ENCODE measurements at regions not wholly inside any gene's neighbourhood (a gene's known extent, or its start where the extent isn't known, plus 50 kb on each side); places are given as distances from the start of the nearest gene placed in this dataset.

- Histone ChIP-seq H3K27me3 (ENCODE audit: insufficient read depth, poor library complexity, severe bottlenecking) (no peaks in the 10 kb centered on the region), H3K4me3 (ENCODE audit: severe bottlenecking) (no peak overlapping the region), H3K9me3 (ENCODE audit: severe bottlenecking) (no peaks in the 10 kb centered on the region), H3K36me3 (ENCODE audit: low read depth) (no peaks in the 10 kb centered on the region), H3K4me1 (ENCODE audit: insufficient read depth, poor library complexity, severe bottlenecking) (peaks cover 28% of the 10 kb centered on the region), H3K27ac (ENCODE audit: poor library complexity, severe bottlenecking) (peak overlapping the region; percentile 41)
- ATAC-seq (ENCODE audit: low read depth) (no peak), DNase-seq (ENCODE audit: low spot score) (no peak)
- TF ChIP-seq, protein P1, sequence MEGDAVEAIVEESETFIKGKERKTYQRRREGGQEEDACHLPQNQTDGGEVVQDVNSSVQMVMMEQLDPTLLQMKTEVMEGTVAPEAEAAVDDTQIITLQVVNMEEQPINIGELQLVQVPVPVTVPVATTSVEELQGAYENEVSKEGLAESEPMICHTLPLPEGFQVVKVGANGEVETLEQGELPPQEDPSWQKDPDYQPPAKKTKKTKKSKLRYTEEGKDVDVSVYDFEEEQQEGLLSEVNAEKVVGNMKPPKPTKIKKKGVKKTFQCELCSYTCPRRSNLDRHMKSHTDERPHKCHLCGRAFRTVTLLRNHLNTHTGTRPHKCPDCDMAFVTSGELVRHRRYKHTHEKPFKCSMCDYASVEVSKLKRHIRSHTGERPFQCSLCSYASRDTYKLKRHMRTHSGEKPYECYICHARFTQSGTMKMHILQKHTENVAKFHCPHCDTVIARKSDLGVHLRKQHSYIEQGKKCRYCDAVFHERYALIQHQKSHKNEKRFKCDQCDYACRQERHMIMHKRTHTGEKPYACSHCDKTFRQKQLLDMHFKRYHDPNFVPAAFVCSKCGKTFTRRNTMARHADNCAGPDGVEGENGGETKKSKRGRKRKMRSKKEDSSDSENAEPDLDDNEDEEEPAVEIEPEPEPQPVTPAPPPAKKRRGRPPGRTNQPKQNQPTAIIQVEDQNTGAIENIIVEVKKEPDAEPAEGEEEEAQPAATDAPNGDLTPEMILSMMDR (IDR thresholded peaks at IDR 0.05; ENCODE audit: poor library complexity, severe bottlenecking), result no peak
Observed at GRCh38 chr7:85695041-85695440, 508.2 kb upstream of the SEMA3D start.

- Histone ChIP-seq H3K9me3 (ENCODE audit: severe bottlenecking) (no peaks in the 10 kb centered on the region), H3K27ac (ENCODE audit: poor library complexity, severe bottlenecking) (no peak overlapping the region), H3K4me3 (ENCODE audit: severe bottlenecking) (no peak overlapping the region), H3K27me3 (ENCODE audit: insufficient read depth, poor library complexity, severe bottlenecking) (no peaks in the 10 kb centered on the region), H3K36me3 (ENCODE audit: low read depth) (no peaks in the 10 kb centered on the region), H3K4me1 (ENCODE audit: insufficient read depth, poor library complexity, severe bottlenecking) (peaks cover 28% of the 10 kb centered on the region)
- no peak for ATAC-seq (ENCODE audit: low read depth)
- no peak for DNase-seq (ENCODE audit: low spot score)
- TF ChIP-seq, protein P1 (IDR thresholded peaks at IDR 0.05; ENCODE audit: poor library complexity, severe bottlenecking), result no peak
Observed at GRCh38 chr7:85693326-85693725, 506.5 kb upstream of the SEMA3D start.

- Histone ChIP-seq H3K9me3 (ENCODE audit: severe bottlenecking) (no peaks in the 10 kb centered on the region), H3K27ac (ENCODE audit: poor library complexity, severe bottlenecking) (no peak overlapping the region), H3K36me3 (ENCODE audit: low read depth) (no peaks in the 10 kb centered on the region), H3K4me1 (ENCODE audit: insufficient read depth, poor library complexity, severe bottlenecking) (no peaks in the 10 kb centered on the region), H3K27me3 (ENCODE audit: insufficient read depth, poor library complexity, severe bottlenecking) (no peaks in the 10 kb centered on the region), H3K4me3 (ENCODE audit: severe bottlenecking) (no peak overlapping the region)
- TF ChIP-seq, protein P1 (IDR thresholded peaks at IDR 0.05; ENCODE audit: poor library complexity, severe bottlenecking), result no peak
- no peak for ATAC-seq (ENCODE audit: low read depth)
- no peak for DNase-seq (ENCODE audit: low spot score)
Observed at GRCh38 chr7:85688712-85689111, 501.9 kb upstream of the SEMA3D start.

GRCh38 chr7:85686401-85687181 lies 499.7 kb upstream of the SEMA3D start:
- H3K4me1 ChIP-seq (ENCODE audit: insufficient read depth, poor library complexity, severe bottlenecking), result no peaks in the 10 kb centered on the region
- TF ChIP-seq, protein P1 (IDR thresholded peaks at IDR 0.05; ENCODE audit: poor library complexity, severe bottlenecking), result no peak
- H3K4me3 ChIP-seq (ENCODE audit: severe bottlenecking), result no peak overlapping the region
- no peaks in the 10 kb centered on the region for H3K9me3 ChIP-seq (ENCODE audit: severe bottlenecking)
- no peak for ATAC-seq (ENCODE audit: low read depth)
- H3K36me3 ChIP-seq (ENCODE audit: low read depth), result no peaks in the 10 kb centered on the region
- no peak overlapping the region for H3K27ac ChIP-seq (ENCODE audit: poor library complexity, severe bottlenecking)
- no peaks in the 10 kb centered on the region for H3K27me3 ChIP-seq (ENCODE audit: insufficient read depth, poor library complexity, severe bottlenecking)
- DNase-seq (ENCODE audit: low spot score), result no peak

DNA sequence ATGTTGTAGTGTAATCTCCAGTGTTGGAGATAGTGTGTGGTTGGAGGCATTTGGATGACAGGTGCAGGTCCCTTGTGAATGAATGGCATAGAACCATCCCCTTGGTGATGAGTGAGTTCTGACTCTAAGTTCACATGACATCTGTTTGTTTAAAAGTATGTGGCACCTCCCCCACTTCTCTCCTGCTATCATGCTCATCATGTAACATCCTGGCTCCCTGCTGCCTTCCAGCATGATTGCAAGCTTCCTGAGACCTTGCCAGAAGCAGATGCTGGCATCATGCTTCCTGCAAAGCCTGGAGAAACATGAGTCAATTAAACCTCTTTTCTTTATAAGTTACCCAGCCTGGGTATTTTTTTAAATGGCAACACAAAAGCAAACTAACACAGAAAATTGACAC lies 499.0 kb upstream of the SEMA3D start:
- ATAC-seq (ENCODE audit: low read depth), result no peak

More for the DNA sequence above, 499.0 kb upstream of the SEMA3D start:
- Histone ChIP-seq H3K27me3 (ENCODE audit: insufficient read depth, poor library complexity, severe bottlenecking) (no peaks in the 10 kb centered on the region), H3K27ac (ENCODE audit: poor library complexity, severe bottlenecking) (no peak overlapping the region), H3K9me3 (ENCODE audit: severe bottlenecking) (no peaks in the 10 kb centered on the region), H3K4me1 (ENCODE audit: insufficient read depth, poor library complexity, severe bottlenecking) (no peaks in the 10 kb centered on the region), H3K4me3 (ENCODE audit: severe bottlenecking) (no peak overlapping the region), H3K36me3 (ENCODE audit: low read depth) (no peaks in the 10 kb centered on the region)
- TF ChIP-seq, protein P1 (IDR thresholded peaks at IDR 0.05; ENCODE audit: poor library complexity, severe bottlenecking), result no peak
- no peak for DNase-seq (ENCODE audit: low spot score)

Data from RWPE2 (cell line).